ENCODE measurements at regions not wholly inside any gene's neighbourhood (a gene's known extent, or its start where the extent isn't known, plus 50 kb on each side); places are given as distances from the start of the nearest gene placed in this dataset.

GRCh38 chr2:185428000-185428399, 310.6 kb upstream of the FSIP2 start:
- FAIRE-seq, result no peak
- 12% methylated on average over 1 of the region's 1 CpG for WGBS (ENCODE audit: missing lambda C conversion rate)
- Histone ChIP-seq H3K27ac (no peak overlapping the region), H3K4me3 (no peak overlapping the region), H3K4me2 (no peak overlapping the region), H3K9me3 (no peaks in the 10 kb centered on the region), H3K4me1 (no peaks in the 10 kb centered on the region)
- no peak for DNase-seq (ENCODE audit: low read depth in 1 of 2, low spot score in 1 of 2)
- CTCF ChIA-PET, result no interaction called here
- no peak for ATAC-seq
- POLR2A ChIA-PET, result no interaction called here
- TF ChIP-seq HOXB13 (CRISPR knock-in tag; IDR thresholded peaks at IDR 0.05; ENCODE audit: low read depth) (no peak), POLR2A (IDR thresholded peaks at IDR 0.05; ENCODE audit: low read length) (no peak), HES2 (IDR thresholded peaks at IDR 0.05) (no peak), RFX5 (IDR thresholded peaks at IDR 0.05) (no peak), ZC3H11A (IDR thresholded peaks at IDR 0.05) (no peak), BHLHE40 (IDR thresholded peaks at IDR 0.05; ENCODE audit: low read depth, low read length) (no peak), FOSB (CRISPR knock-in tag; IDR thresholded peaks at IDR 0.05) (no peak), JUNB (IDR thresholded peaks at IDR 0.05) (no peak), HMGXB4 (CRISPR knock-in tag; IDR thresholded peaks at IDR 0.05; ENCODE audit: borderline replicate concordance) (no peak), ZNF302 (CRISPR knock-in tag; IDR thresholded peaks at IDR 0.05) (no peak), PHF8 (IDR thresholded peaks at IDR 0.05; ENCODE audit: borderline replicate concordance, low read depth) (no peak)
- TF ChIP-seq, protein P1, sequence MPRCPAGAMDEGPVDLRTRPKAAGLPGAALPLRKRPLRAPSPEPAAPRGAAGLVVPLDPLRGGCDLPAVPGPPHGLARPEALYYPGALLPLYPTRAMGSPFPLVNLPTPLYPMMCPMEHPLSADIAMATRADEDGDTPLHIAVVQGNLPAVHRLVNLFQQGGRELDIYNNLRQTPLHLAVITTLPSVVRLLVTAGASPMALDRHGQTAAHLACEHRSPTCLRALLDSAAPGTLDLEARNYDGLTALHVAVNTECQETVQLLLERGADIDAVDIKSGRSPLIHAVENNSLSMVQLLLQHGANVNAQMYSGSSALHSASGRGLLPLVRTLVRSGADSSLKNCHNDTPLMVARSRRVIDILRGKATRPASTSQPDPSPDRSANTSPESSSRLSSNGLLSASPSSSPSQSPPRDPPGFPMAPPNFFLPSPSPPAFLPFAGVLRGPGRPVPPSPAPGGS (IDR thresholded peaks at IDR 0.05), result no peak

DNA sequence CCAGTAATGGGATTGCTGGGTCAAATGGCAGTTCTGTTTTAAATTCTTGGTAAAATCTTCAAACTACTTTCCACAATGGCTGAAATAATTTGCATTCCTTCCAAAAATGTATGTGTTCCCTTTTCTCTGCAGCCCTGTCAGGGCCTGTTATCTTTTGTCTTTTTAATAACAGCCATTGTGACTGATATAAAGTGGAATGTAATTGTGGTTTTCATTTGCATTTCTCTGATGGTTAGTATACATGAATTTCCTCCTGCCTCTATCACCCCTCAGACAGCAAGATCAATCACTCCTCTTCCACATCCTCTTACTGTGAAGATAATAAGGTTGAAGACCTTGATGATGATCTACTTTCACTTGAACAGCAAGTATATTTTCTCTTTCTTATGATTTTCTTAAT, 304.8 kb upstream of the FSIP2 start:
- no peak overlapping the region for H3K4me2 ChIP-seq
- TF ChIP-seq NPAS2 (CRISPR knock-in tag; IDR thresholded peaks at IDR 0.05; ENCODE audit: borderline replicate concordance) (no peak), MYC (IDR thresholded peaks at IDR 0.05; ENCODE audit: borderline replicate concordance, low read length) (no peak), ZFP36 (IDR thresholded peaks at IDR 0.05; ENCODE audit: borderline replicate concordance, partially characterized antibody) (no peak), ZNF302 (CRISPR knock-in tag; IDR thresholded peaks at IDR 0.05) (no peak), EHMT2 (IDR thresholded peaks at IDR 0.05; ENCODE audit: low read depth) (no peak), ZC3H11A (IDR thresholded peaks at IDR 0.05) (no peak)
- TF ChIP-seq, protein P2, sequence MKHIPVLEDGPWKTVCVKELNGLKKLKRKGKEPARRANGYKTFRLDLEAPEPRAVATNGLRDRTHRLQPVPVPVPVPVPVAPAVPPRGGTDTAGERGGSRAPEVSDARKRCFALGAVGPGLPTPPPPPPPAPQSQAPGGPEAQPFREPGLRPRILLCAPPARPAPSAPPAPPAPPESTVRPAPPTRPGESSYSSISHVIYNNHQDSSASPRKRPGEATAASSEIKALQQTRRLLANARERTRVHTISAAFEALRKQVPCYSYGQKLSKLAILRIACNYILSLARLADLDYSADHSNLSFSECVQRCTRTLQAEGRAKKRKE (CRISPR knock-in tag; IDR thresholded peaks at IDR 0.05; ENCODE audit: low read depth), result no peak
- ChIA-PET POLR2A (no interaction called here), CTCF (no interaction called here)
- H3K9me3 ChIP-seq, result no peaks in the 10 kb centered on the region
- FAIRE-seq (no peak), DNase-seq (ENCODE audit: low read depth in 1 of 2, low spot score in 1 of 2) (no peak), ATAC-seq (no peak)
- H3K27ac ChIP-seq, result no peak overlapping the region
- no peak overlapping the region for H3K4me3 ChIP-seq
- H3K4me1 ChIP-seq, result no peaks in the 10 kb centered on the region

DNA sequence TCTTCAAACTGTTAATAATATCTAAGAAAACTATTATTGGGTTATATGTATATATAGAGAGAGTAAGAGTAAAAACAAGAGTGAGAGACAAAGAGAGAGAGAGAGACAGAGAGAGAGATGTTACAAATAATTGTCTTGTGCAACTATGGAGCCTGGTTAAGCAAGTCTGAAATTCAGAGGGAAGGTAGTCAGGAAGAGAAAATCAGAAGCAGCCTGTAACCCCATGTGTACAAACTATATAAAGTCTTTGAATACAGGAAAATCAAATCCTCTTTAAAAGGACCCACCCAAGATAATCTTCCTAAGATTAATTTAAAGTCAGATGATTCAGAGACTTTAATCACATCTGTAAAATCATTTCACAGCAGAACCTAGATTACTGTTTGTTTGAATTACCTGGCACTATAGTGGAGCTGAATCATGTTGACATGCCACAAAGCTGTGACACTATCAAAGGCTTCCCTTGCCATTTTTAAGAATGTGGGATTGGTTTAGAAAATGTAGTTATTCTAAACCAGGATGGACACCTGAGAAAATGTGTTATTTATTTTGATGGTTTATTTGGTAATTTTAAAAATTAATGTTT, 301.7 kb upstream of the FSIP2 start:
- DNase-seq (ENCODE audit: low read depth in 1 of 2, low spot score in 1 of 2) (no peak), FAIRE-seq (no peak), ATAC-seq (no peak)
- Histone ChIP-seq H3K4me2 (no peak overlapping the region), H3K4me1 (no peaks in the 10 kb centered on the region), H3K27ac (no peak overlapping the region), H3K9me3 (no peaks in the 10 kb centered on the region), H3K4me3 (no peak overlapping the region)
- ChIA-PET CTCF (no interaction called here), POLR2A (no interaction called here)
- no peak for TF ChIP-seq NFE2L2 (conservative IDR thresholded peaks at IDR 0.05; ENCODE audit: low read length)

Data from A549 (cell line).